ENCODE measurements at regions not wholly inside any gene's neighbourhood (a gene's known extent, or its start where the extent isn't known, plus 50 kb on each side); places are given as distances from the start of the nearest gene placed in this dataset.

- no peak for TF ChIP-seq POLR2A (IDR thresholded peaks at IDR 0.05)
- TF ChIP-seq EP300 (IDR thresholded peaks at IDR 0.05): no peak
Observed at GRCh38 chr14:52155651-52156213, 86.9 kb upstream of the NID2 start.

Measured in suprapubic skin (tissue), 2 donors.